ENCODE measurements at regions not wholly inside any gene's neighbourhood (a gene's known extent, or its start where the extent isn't known, plus 50 kb on each side); places are given as distances from the start of the nearest gene placed in this dataset.

GRCh38 chr16:13781575-13782338 lies 138.2 kb upstream of the ERCC4 start:
- intact Hi-C loops (cut with micrococcal nuclease; ENCODE audit: unreplicated experiment) (no loop called here), in situ Hi-C loops (cut with HindIII; ENCODE audit: extremely low pct_ligation_motif_present, low pct_unique_long_range_greater_than_20kb) (no loop called here)
- no peaks in the 10 kb centered on the region for H3K36me3 ChIP-seq (replicated peaks in 1 of 2; ENCODE audit: control insufficient read depth in 1 of 2, insufficient read depth in 2 of 2, low read length in 2 of 2)
- no TSS peak for BruUV-seq (replicated peaks)
- no peak overlapping the region for H3K9ac ChIP-seq (ENCODE audit: insufficient read depth, low read depth, low read length)
- H3K4me1 ChIP-seq (ENCODE audit: insufficient read depth, low read length) = peaks cover 13% of the 10 kb centered on the region
- H3K27ac ChIP-seq (ENCODE audit: extremely low read length, insufficient read depth, low read length) = no peak overlapping the region
- ChIA-PET CTCF (ENCODE audit: low intra/inter-chr PET ratio, low total read pairs) (no interaction called here), POLR2A (no interaction called here)
- H3K27me3 ChIP-seq (ENCODE audit: control insufficient read depth in 1 of 2, insufficient read depth in 2 of 2, low read length in 2 of 2) = no peaks in the 10 kb centered on the region; a peak in 1 of 5 replicates
- DNase-seq (ENCODE audit: low spot score) (no peak), FAIRE-seq (no peak), ATAC-seq (no peak)
- H3K79me2 ChIP-seq (ENCODE audit: insufficient read depth, low read length) = no peaks in the 10 kb centered on the region
- no peak overlapping the region for H3K4me3 ChIP-seq (replicated peaks in 1 of 3; ENCODE audit: insufficient read depth in 1 of 3, low read depth in 2 of 3, low read length in 3 of 3)
- peaks cover under 1% of the 10 kb centered on the region; the same call in 1 of the 2 replicates for H3K9me3 ChIP-seq (ENCODE audit: low read length)
- H2AFZ ChIP-seq (ENCODE audit: low read length) = no peak overlapping the region
- 29% methylated on average over 8 of the region's 8 CpGs for WGBS (ENCODE audit: low lambda C conversion rate)
- TF ChIP-seq GMEB1 (CRISPR knock-in tag; IDR thresholded peaks at IDR 0.05; ENCODE audit: borderline replicate concordance) (no peak), ZNF235 (CRISPR knock-in tag; IDR thresholded peaks at IDR 0.05; ENCODE audit: borderline replicate concordance) (no peak), XRCC5 (optimal IDR thresholded peaks at IDR 0.05; ENCODE audit: low read length) (peak; percentile 16), SRY (CRISPR knock-in tag; IDR thresholded peaks at IDR 0.05) (no peak), ZNF550 (CRISPR knock-in tag; IDR thresholded peaks at IDR 0.05; ENCODE audit: borderline replicate concordance) (no peak), ZNF747 (CRISPR knock-in tag; IDR thresholded peaks at IDR 0.05; ENCODE audit: borderline replicate concordance) (no peak), ZBTB21 (CRISPR knock-in tag; IDR thresholded peaks at IDR 0.05) (no peak)
- TF ChIP-seq, protein P1, sequence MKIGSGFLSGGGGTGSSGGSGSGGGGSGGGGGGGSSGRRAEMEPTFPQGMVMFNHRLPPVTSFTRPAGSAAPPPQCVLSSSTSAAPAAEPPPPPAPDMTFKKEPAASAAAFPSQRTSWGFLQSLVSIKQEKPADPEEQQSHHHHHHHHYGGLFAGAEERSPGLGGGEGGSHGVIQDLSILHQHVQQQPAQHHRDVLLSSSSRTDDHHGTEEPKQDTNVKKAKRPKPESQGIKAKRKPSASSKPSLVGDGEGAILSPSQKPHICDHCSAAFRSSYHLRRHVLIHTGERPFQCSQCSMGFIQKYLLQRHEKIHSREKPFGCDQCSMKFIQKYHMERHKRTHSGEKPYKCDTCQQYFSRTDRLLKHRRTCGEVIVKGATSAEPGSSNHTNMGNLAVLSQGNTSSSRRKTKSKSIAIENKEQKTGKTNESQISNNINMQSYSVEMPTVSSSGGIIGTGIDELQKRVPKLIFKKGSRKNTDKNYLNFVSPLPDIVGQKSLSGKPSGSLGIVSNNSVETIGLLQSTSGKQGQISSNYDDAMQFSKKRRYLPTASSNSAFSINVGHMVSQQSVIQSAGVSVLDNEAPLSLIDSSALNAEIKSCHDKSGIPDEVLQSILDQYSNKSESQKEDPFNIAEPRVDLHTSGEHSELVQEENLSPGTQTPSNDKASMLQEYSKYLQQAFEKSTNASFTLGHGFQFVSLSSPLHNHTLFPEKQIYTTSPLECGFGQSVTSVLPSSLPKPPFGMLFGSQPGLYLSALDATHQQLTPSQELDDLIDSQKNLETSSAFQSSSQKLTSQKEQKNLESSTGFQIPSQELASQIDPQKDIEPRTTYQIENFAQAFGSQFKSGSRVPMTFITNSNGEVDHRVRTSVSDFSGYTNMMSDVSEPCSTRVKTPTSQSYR (CRISPR knock-in tag; IDR thresholded peaks at IDR 0.05; ENCODE audit: borderline replicate concordance) = no peak
- no peak overlapping the region for H3K4me2 ChIP-seq (ENCODE audit: low read depth, low read length)
- no peaks in the 10 kb centered on the region for H4K20me1 ChIP-seq (ENCODE audit: insufficient read depth, low read length)
